CD14-positive monocyte (primary cell): ENCODE measurements at regions not wholly inside any gene's neighbourhood (a gene's known extent, or its start where the extent isn't known, plus 50 kb on each side); places are given as distances from the start of the nearest gene placed in this dataset.

ENCODE experiments used
- DNase-seq, 3 donors: peaks; one replicate each; pipeline ENCODE4 v3.0.0-alpha.2; 2011 to 2022
- H2AFZ ChIP-seq: 2 replicates; pipeline ENCODE4 v1.6.0; 2012; ENCODE audit warnings: mild to moderate bottlenecking, low read depth, low read length, inconsistent platforms; ENCODE audit not compliant: insufficient read depth, poor library complexity, severe bottlenecking
- H3K27ac ChIP-seq, 2 donors: 1 replicate in 1 of 2; 2 replicates in 1 of 2; pipeline ENCODE4 v1.5.1; 2012 to 2013; ENCODE audit warnings: low read length in 2 of 2, control low read depth in 1 of 2, inconsistent platforms in 1 of 2, low read depth in 1 of 2, mild to moderate bottlenecking in 1 of 2
- H3K27me3 ChIP-seq, 2 donors: one replicate each; pipeline versions ENCODE4 v1.6.0 to v1.6.1; 2011 to 2013; ENCODE audit warnings: low read length in 2 of 2; ENCODE audit not compliant: control insufficient read depth in 2 of 2, insufficient read depth in 2 of 2
- H3K36me3 ChIP-seq, 2 donors: replicated peaks in 1 of 2; 1 replicate in 1 of 2; 2 replicates in 1 of 2; pipeline versions ENCODE4 v1.5.1 to v1.6.1; 2012 to 2013; ENCODE audit warnings: low read length in 2 of 2, control low read depth in 1 of 2, inconsistent platforms in 1 of 2, mild to moderate bottlenecking in 1 of 2; ENCODE audit not compliant: insufficient read depth in 2 of 2, control insufficient read depth in 1 of 2
- H3K4me1 ChIP-seq, 2 donors: 1 replicate in 1 of 2; 2 replicates in 1 of 2; pipeline versions ENCODE4 v1.5.1 to v1.6.1; 2012 to 2013; ENCODE audit warnings: low read length in 2 of 2, control low read depth in 1 of 2, inconsistent platforms in 1 of 2, mild to moderate bottlenecking in 1 of 2, moderate library complexity in 1 of 2; ENCODE audit not compliant: insufficient read depth in 2 of 2, control insufficient read depth in 1 of 2
- H3K4me2 ChIP-seq: replicated peaks from 2 replicates; pipeline ENCODE3; 2012; ENCODE audit warnings: low read length, moderate library complexity, mild to moderate bottlenecking; ENCODE audit not compliant: poor library complexity, severe bottlenecking; ENCODE audit errors: extremely low read depth
- H3K4me3 ChIP-seq, 3 experiments: fragments of 200-600 bp in 1 of 3; sonication (generic) in 1 of 3; replicated peaks in 1 of 3; 1 replicate in 2 of 3; 2 replicates in 1 of 3; pipeline ENCODE4 v1.5.1; 2011 to 2013; ENCODE audit warnings: low read length in 3 of 3, mild to moderate bottlenecking in 3 of 3, control low read depth in 2 of 3, low read depth in 2 of 3, inconsistent platforms in 1 of 3, moderate library complexity in 1 of 3
- H3K79me2 ChIP-seq: 2 replicates; pipeline ENCODE4 v1.6.0; 2012; ENCODE audit warnings: mild to moderate bottlenecking, control low read depth, inconsistent platforms, low read length, moderate library complexity; ENCODE audit not compliant: insufficient read depth
- H3K9ac ChIP-seq: 2 replicates; pipeline ENCODE4 v1.6.0; 2017; ENCODE audit warnings: low read length, mild to moderate bottlenecking; ENCODE audit not compliant: insufficient read depth, poor library complexity, severe bottlenecking
- H3K9me3 ChIP-seq, 2 donors: replicated peaks in 1 of 2; 1 replicate in 1 of 2; 2 replicates in 1 of 2; pipeline versions ENCODE4 v1.5.1 to v1.6.1; 2012 to 2013; ENCODE audit warnings: low read length in 2 of 2, control low read depth in 1 of 2; ENCODE audit not compliant: control insufficient read depth in 1 of 2, insufficient read depth in 1 of 2
- H4K20me1 ChIP-seq: 2 replicates; pipeline ENCODE4 v1.6.0; 2012; ENCODE audit warnings: mild to moderate bottlenecking, low read length, control low read depth, moderate library complexity; ENCODE audit not compliant: insufficient read depth
- H3K27ac Mint-ChIP-seq, 7 donors: one replicate each; pipeline ENCODE4 v1.8.0; 2020; ENCODE audit warnings: mild to moderate bottlenecking in 7 of 7, mixed read lengths in 7 of 7, moderate library complexity in 6 of 7, inconsistent platforms in 2 of 7
- H3K27me3 Mint-ChIP-seq, 3 donors: one replicate each; pipeline ENCODE4 v1.8.0; 2021 to 2022; ENCODE audit warnings: low read depth in 3 of 3, mild to moderate bottlenecking in 3 of 3, mixed read lengths in 3 of 3, moderate library complexity in 3 of 3, inconsistent platforms in 1 of 3
- H3K36me3 Mint-ChIP-seq, 2 donors: one replicate each; pipeline ENCODE4 v1.8.0; 2020; ENCODE audit warnings: mixed read lengths in 2 of 2, inconsistent platforms in 1 of 2, mild to moderate bottlenecking in 1 of 2
- H3K4me1 Mint-ChIP-seq: one replicate; pipeline ENCODE4 v1.8.0; 2020; ENCODE audit warnings: mild to moderate bottlenecking, mixed read lengths
- H3K4me3 Mint-ChIP-seq, 2 donors: one replicate each; pipeline ENCODE4 v1.8.0; 2020; ENCODE audit warnings: mild to moderate bottlenecking in 2 of 2, mixed read lengths in 2 of 2, moderate library complexity in 1 of 2
- H3K9me3 Mint-ChIP-seq, 7 donors: one replicate each; pipeline ENCODE4 v1.8.0; 2020 to 2022; ENCODE audit warnings: mixed read lengths in 7 of 7, mild to moderate bottlenecking in 6 of 7, moderate library complexity in 6 of 7, inconsistent platforms in 2 of 7
- WGBS: methylation state at CpG from one replicate; pipeline ENCODE4 v1.1.5; 2013; ENCODE audit warnings: missing lambda C conversion rate; ENCODE audit not compliant: insufficient coverage; 5-methylcytosine and 5-hydroxymethylcytosine counted together
- intact Hi-C, 2 donors: fragments of 100-400 bp; cut with micrococcal nuclease; formaldehyde crosslinking; loops; one replicate each; pipeline versions ENCODE4 v1.15.0 to v1.15.1; 2023
- TF ChIP-seq, protein P1 (sequence below): fragments of 200-600 bp; IDR thresholded peaks from one replicate; pipeline ENCODE4 v1.8.0; 2022; ENCODE audit warnings: antibody characterized with exemption, mild to moderate bottlenecking

DNA sequence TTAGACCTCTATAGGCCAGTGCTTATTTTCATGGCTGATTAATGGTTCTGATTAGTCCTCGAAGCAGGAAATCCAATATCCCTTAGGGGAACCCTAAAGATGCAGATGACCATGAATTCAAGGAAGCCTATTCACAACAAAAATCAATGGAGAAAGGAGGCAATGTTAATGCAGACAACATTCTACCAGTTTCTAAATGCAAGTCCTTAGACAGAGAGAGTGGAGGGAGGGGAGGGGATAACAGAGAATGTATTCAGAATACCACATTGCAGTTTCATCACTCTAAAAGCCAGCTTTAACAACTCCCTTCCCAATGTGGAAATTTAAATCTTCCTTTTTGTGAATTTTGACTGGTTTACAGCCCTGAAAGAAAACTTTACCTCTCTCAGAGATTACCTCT is 87.1 kb upstream of the POU3F2 start:
- no CpG with 5 or more reads among the region's 1 CpG for WGBS
- no peaks in the 10 kb centered on the region for H3K36me3 ChIP-seq

DNA sequence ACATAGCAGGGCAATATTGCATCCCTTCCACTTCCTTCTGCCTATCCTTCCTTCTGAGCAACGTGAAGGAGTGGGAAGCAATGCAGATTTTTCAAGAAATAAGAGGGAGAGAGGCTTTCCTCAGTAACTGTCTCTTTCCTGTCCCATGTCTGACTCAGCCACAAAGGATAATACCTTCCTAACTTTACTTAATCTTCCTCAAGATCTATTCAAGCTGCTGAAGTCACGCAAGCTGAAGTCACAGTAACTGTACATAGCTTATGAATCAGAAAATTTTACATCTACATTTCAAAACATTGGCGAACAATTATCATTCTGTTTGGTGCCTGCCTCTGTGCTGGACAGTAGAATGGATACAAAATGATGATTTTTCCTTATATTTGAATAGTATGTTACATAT is 86.4 kb upstream of the POU3F2 start:
- Mint-ChIP-seq H3K36me3 (no peaks in the 10 kb centered on the region), H3K9me3 (peaks cover 0 to 2% (median 2%) of the 10 kb centered on the region in 7 donors), H3K4me3 (no peak overlapping the region), H3K27ac (no peak overlapping the region), H3K4me1 (no peaks in the 10 kb centered on the region), H3K27me3 (peaks cover 0 to 2% (median 0%) of the 10 kb centered on the region in 3 donors)
- no peaks in the 10 kb centered on the region for H3K4me1 ChIP-seq
- no CpG with 5 or more reads among the region's 3 CpGs for WGBS
- H3K9me3 ChIP-seq, result no peaks in the 10 kb centered on the region
- H3K27ac ChIP-seq, result no peak overlapping the region
- H4K20me1 ChIP-seq, result no peaks in the 10 kb centered on the region
- no peak overlapping the region for H3K4me2 ChIP-seq
- no peaks in the 10 kb centered on the region for H3K79me2 ChIP-seq
- no peak overlapping the region for H2AFZ ChIP-seq
- intact Hi-C loops, result no loop called here
- no peaks in the 10 kb centered on the region for H3K36me3 ChIP-seq
- TF ChIP-seq, protein P1, sequence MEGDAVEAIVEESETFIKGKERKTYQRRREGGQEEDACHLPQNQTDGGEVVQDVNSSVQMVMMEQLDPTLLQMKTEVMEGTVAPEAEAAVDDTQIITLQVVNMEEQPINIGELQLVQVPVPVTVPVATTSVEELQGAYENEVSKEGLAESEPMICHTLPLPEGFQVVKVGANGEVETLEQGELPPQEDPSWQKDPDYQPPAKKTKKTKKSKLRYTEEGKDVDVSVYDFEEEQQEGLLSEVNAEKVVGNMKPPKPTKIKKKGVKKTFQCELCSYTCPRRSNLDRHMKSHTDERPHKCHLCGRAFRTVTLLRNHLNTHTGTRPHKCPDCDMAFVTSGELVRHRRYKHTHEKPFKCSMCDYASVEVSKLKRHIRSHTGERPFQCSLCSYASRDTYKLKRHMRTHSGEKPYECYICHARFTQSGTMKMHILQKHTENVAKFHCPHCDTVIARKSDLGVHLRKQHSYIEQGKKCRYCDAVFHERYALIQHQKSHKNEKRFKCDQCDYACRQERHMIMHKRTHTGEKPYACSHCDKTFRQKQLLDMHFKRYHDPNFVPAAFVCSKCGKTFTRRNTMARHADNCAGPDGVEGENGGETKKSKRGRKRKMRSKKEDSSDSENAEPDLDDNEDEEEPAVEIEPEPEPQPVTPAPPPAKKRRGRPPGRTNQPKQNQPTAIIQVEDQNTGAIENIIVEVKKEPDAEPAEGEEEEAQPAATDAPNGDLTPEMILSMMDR, result no peak
- H3K4me3 ChIP-seq, result no peak overlapping the region
- no peak for DNase-seq
- H3K27me3 ChIP-seq, result no peaks in the 10 kb centered on the region
- H3K9ac ChIP-seq, result no peak overlapping the region

More for the DNA sequence above, 87.1 kb upstream of the POU3F2 start:
- Mint-ChIP-seq H3K4me1 (no peaks in the 10 kb centered on the region), H3K9me3 (peaks cover 0 to 2% (median 2%) of the 10 kb centered on the region in 7 donors), H3K27me3 (peaks cover 0 to 2% (median 0%) of the 10 kb centered on the region in 3 donors), H3K4me3 (no peak overlapping the region), H3K27ac (no peak overlapping the region), H3K36me3 (no peaks in the 10 kb centered on the region)
- Histone ChIP-seq H3K4me1 (no peaks in the 10 kb centered on the region), H4K20me1 (no peaks in the 10 kb centered on the region), H3K4me3 (no peak overlapping the region), H2AFZ (no peak overlapping the region), H3K9me3 (no peaks in the 10 kb centered on the region), H3K79me2 (no peaks in the 10 kb centered on the region), H3K4me2 (no peak overlapping the region), H3K9ac (no peak overlapping the region), H3K27me3 (no peaks in the 10 kb centered on the region), H3K27ac (no peak overlapping the region)
- intact Hi-C loops, result no loop called here
- no peak for DNase-seq
- TF ChIP-seq, protein P1, result no peak
